CD4-positive, alpha-beta T cell treated with Interferon gamma for 1 hour (primary cell): ENCODE measurements at regions not wholly inside any gene's neighbourhood (a gene's known extent, or its start where the extent isn't known, plus 50 kb on each side); places are given as distances from the start of the nearest gene placed in this dataset.

Experiments
- DNase-seq: peaks from one replicate; pipeline ENCODE4 v3.0.0-alpha.2; 2020

- DNase-seq, result no peak
These were observed 525.1 kb downstream of the PDCD6IP start for GRCh38 chr3:34323517-34323916.

GRCh38 chr3:34346656-34347055, 548.2 kb downstream of the PDCD6IP start:
- DNase-seq, result no peak

DNA sequence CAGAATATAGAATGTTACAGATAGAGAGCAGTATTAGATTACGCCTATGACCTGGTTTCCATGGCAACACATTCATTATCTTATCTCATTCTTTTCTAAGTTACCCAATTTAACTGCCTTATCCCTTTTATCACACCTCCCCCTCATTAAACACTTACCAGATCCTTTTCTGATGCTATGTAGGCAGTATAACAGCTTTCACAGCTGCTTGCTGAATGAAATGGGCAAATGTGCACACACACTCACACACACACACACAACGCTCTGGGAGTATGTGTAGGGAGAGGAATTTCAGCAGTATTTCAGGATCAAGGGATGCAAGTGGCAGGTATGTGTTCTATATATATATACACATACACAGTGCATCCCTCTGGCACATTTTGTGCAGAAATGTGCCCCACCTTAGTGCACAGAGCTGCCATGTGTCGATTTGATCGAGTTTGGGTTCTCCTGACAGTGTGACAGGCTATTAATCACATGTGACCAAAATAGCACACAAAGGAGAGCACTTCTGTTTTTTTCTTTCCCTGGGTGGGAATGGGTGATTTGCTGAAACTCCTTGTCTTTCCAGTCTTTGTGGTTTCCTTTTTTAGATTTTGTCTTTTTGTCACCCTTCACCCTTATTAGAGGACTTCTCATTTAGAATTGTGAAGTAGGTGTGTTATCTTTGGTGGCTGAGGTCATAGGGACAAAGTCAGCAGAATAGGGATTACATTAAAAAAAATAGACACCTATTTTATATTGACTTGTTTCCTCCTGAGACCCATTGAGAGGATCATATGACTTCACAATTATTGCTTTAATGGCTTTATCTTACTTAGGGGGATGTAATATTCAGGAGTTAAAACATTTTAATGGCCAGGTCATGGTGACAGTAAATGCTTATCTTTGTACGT, 553.7 kb downstream of the PDCD6IP start:
- DNase-seq, result no peak

- DNase-seq, result no peak
These were observed 554.4 kb downstream of the PDCD6IP start for GRCh38 chr3:34352778-34353331.

DNA sequence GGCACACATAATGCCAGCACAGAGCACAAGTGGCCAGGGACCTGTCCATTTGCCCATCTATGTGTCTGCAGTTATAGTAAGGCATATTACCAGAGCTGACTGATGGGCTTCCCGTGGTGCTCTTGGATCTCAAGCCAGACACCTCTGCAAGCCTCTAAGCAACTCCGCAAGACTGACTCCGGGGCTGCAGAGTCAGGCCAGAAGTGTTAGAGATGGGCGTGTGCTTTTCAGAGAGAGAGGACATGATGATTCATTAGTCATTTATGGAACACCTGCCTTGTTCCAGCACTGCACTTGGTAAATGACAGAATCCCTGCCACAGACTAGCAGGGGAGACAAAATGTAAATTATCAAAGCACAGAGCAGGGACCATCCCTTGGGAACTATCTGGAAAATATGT, 559.0 kb downstream of the PDCD6IP start:
- DNase-seq, result no peak

- DNase-seq, result no peak
These were observed 560.6 kb downstream of the PDCD6IP start for GRCh38 chr3:34359064-34359463.

GRCh38 chr3:34360713-34361112, 562.3 kb downstream of the PDCD6IP start:
- no peak for DNase-seq

GRCh38 chr3:34361921-34362320, 563.5 kb downstream of the PDCD6IP start:
- peak; percentile 9 for DNase-seq

DNA sequence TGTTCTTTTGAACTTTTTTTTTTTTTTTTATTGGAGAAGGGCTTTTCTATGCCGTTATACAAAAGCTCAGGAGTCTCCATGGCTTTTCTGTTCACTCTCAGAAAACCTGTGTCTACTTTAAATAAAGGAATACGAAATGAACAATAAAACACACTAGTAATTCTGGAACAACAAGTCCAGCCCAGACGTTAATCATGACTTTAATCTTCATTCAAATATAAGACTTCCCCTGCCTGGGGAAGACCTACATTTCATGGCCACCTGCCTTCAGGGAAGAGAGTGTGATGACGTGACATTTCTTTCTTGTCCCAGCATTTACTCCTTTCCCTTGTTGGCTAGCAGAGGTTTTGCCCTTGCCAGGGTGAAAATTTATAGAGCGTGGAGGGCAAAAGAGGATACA, 564.5 kb downstream of the PDCD6IP start:
- DNase-seq, result no peak

DNA sequence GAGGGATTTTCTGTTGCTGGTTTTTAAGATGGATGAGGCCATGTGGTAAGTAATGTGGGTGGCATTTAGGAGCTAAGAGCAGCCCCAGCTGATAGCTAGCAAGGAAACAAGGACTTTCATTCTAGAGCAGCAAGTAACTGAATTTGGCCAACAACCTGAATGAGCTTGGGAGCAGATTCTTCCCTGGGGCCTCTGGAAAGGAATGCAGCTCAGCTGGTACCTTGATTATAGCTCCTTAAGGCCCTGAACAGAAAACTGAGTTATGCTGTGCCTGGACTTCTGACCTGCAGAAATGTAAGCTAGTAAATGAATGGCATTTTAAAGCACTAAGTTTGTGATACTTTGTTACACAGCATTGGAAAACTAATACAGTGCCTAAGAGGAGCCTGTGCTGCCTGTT, 565.5 kb downstream of the PDCD6IP start:
- no peak for DNase-seq

DNA sequence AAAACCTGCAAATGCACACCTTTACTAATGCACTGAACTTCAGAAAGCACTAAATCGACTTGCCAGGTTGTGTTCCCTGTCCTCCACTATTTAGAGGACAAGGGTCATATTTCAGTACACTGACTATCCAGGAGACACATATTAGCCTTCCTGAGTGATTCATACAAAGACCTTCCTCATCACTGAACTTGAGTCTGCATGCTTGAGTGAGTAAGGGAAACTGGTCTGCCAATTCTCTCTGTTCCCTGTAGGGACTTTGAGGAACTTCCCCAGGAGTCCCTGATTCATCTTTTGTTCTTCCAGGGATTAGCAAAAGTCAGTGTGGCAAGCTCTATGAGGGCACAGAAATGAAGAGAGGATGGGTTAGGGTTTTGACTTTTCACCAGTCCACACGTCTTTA, 565.9 kb downstream of the PDCD6IP start:
- no peak for DNase-seq

DNA sequence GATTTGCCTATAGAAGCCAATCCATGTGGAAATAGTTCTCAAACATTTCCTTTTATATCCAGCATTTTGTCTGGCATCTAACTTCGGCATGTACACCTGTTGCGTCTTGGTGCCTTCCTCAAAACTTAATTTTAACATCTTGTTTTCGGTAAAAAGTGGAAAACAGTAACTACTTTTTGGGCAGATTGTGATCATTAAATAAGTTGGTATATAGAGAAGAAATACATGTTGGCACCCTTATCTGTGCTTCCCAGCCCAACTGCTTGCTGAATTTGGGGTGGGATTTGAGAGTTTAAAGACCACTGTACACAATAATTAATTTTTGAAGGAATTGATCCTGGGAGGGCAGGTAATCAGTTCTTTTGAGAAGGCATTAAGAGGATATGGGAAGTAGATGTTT, 566.8 kb downstream of the PDCD6IP start:
- no peak for DNase-seq

GRCh38 chr3:34365771-34366170, 567.3 kb downstream of the PDCD6IP start:
- no peak for DNase-seq

DNA sequence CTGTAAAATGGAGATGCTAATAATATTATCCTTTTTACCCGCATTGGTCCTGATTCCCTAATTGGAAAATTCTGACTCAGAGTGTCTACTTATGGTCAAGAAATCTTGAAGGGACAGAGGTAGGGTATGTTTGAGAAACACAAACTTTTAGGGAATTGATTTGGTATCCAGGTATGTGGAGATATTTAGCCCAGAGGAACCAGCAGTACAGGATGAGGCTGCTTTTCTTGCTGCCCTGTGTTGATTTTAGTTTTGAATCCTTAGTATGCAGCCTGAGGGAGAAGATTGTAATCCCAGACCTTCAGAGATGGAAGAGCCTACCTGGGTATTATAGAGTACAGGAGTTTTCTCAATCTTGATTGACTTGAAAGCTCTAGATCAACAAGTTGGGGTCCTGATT, 569.1 kb downstream of the PDCD6IP start:
- no peak for DNase-seq

- no peak for DNase-seq
These were observed 576.1 kb downstream of the PDCD6IP start for GRCh38 chr3:34374521-34374920.

- no peak for DNase-seq
These were observed 578.3 kb downstream of the PDCD6IP start for GRCh38 chr3:34376691-34377090.

DNA sequence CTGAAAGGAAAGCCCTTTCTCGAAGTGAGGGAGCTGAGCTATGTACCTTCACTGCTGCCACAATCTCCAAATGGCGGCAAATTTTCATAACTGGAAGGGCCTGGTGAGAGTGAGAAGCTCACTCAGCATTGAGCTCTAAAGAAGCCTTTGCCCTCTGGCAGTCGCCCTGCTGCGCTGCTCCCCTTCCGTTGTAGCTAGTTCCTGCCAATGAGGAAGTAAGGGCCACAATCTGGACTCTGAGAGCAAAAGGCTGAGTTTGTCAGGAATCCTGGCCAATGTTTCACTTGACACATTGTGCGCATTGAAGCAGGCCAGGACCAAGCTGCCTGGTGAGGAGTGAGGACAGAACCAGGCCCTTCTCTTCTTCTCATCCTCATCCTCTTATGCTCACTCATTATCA, 579.5 kb downstream of the PDCD6IP start:
- no peak for DNase-seq

DNA sequence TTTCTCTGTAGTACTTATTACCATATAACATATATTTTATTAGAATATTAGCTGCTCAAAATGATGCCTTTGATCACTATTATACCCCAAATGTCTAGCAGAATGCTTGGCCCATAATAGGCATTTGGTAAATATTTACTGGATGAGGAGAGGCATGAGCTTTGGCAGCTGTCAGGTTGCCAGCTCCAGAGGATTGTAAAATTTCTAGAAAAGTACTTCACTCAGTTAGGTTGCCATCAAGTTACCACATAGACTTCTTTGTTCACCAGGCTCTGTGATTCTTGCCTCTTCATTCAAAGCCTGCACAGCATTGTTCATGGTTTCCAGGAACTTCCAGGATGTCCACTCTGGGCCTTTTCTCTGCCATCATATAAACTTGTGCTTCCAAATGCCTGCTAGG, 582.8 kb downstream of the PDCD6IP start:
- no peak for DNase-seq

DNA sequence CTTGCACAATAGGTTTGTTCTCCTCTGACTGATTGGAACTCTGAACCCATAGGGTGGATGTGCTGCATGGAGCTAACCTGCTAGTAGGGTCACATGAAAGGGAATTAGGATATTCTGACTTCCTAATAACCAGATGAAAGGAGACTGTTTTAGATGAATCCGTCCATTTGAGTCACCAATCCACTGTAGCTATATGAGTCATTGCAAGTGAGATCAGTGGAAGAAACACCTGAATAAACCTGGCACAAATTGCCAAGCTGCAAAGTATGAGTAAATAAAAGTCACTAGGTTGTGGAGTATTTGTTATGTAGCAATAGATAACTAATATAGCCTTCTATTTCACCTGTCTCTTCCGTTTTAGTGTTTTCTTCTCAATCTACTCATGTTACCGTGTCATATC, 584.4 kb downstream of the PDCD6IP start:
- no peak for DNase-seq

GRCh38 chr3:34386309-34386708, 587.9 kb downstream of the PDCD6IP start:
- no peak for DNase-seq

DNA sequence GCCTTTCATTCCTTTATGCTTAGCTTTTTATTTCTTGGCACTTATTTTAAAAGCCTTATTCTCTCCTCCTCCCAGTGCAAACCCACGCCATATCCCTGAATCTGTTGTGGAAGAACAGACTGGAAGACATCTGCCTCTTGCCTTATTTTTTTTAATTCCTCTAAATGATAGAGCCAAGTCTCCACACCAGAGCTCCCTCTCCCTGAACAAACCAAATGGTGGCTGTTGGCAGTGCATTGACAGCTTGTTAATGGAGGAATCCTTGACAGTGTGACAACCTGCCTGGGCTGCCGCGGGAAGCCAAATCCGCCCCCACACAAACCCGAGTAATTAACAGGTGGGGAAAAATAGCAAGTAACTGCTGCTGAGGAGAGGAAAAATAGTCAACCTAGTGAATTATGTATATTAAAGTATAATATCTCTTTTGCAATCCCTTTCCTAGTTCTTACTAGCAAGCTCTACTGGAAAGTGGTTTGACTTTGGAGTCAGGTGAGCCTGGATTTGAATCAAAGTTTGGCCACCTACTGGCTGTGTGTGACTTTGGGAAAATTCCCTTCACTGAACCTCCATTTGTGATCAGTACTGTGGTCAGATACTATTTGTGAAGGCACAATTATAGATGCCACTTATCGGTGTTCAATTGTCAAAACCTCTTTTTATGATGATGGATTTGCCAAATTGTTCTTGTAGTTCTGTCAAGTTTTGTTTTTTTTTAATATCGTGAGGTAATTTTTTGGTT, 589.6 kb downstream of the PDCD6IP start:
- no peak for DNase-seq

DNA sequence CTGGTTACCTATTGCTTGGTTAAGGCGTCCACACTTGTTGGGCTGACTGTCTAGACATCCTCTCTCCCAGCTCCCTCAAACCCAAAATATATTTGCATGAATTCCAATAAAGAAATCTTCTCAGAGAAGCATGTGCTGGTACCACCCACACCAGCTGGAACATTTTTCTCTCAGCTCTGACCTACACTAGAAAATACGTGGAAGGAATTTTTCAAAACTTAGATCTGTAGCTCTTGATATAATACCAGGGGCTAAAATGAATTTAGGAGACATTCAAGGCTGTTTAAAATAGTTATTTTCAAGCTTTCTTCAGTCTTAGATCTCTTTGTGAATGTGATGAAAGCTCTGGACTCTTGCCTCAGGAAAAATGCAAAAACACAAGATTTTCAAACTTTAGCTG, 590.4 kb downstream of the PDCD6IP start:
- no peak for DNase-seq

GRCh38 chr3:34394978-34395748, 596.7 kb downstream of the PDCD6IP start:
- no peak for DNase-seq
